Esophagus muscularis mucosa (tissue), 4 donors: ENCODE measurements at regions not wholly inside any gene's neighbourhood (a gene's known extent, or its start where the extent isn't known, plus 50 kb on each side); places are given as distances from the start of the nearest gene placed in this dataset.

Source experiments
- DNase-seq: peaks from one replicate; pipeline ENCODE4 v3.0.0-alpha.2; 2017; ENCODE audit errors: extremely low spot score
- H3K27ac ChIP-seq, 4 donors: fragments of 200-600 bp; sonication (generic); replicated peaks in 1 of 4; 1 replicate in 3 of 4; 2 replicates in 1 of 4; pipeline ENCODE4 v1.5.1; 2016 to 2019; ENCODE audit warnings: mild to moderate bottlenecking in 1 of 4
- H3K27me3 ChIP-seq, 4 donors: fragments of 200-600 bp; sonication (generic); one replicate each; pipeline versions ENCODE4 v1.5.1 to v1.6.0; 2016 to 2019
- H3K36me3 ChIP-seq, 4 donors: fragments of 200-600 bp; sonication (generic); one replicate each; pipeline ENCODE4 v1.5.1; 2016 to 2019
- H3K4me1 ChIP-seq, 4 donors: fragments of 200-600 bp; sonication (generic); one replicate each; pipeline ENCODE4 v1.5.1; 2016 to 2019
- H3K4me3 ChIP-seq, 4 donors: fragments of 200-600 bp; sonication (generic); 1 replicate in 2 of 4; 2 replicates in 2 of 4; pipeline ENCODE4 v1.5.1; 2016 to 2019; ENCODE audit warnings: mild to moderate bottlenecking in 4 of 4, moderate library complexity in 1 of 4
- H3K9me3 ChIP-seq, 4 donors: fragments of 200-600 bp; sonication (generic); 1 replicate in 3 of 4; 2 replicates in 1 of 4; pipeline ENCODE4 v1.5.1; 2016 to 2019
- CTCF ChIP-seq, 3 experiments: fragments of 200-600 bp in 2 of 3; fragments of 450-650 bp in 1 of 3; sonication (generic) in 2 of 3; IDR thresholded peaks; one replicate each; pipeline ENCODE4 v1.5.1; 2017 to 2019; ENCODE audit warnings: antibody characterized with exemption in 3 of 3, mild to moderate bottlenecking in 2 of 3, moderate library complexity in 1 of 3
- EP300 ChIP-seq: sonication (generic); formaldehyde crosslinking; IDR thresholded peaks from one replicate; pipeline ENCODE4 v1.6.1; 2017; ENCODE audit warnings: antibody characterized with exemption
- POLR2A ChIP-seq: fragments of 450-650 bp; IDR thresholded peaks from one replicate; pipeline ENCODE4 v1.6.1; 2017; ENCODE audit warnings: antibody characterized with exemption, moderate library complexity, mild to moderate bottlenecking, low read depth
- POLR2AphosphoS5 ChIP-seq, 2 donors: sonication (generic); formaldehyde crosslinking; IDR thresholded peaks; one replicate each; pipeline ENCODE4 v1.6.1; 2017; ENCODE audit warnings: antibody characterized with exemption in 2 of 2
- WGBS: methylation state at CpG from one replicate; pipeline ENCODE4 v1.1.5; 2018; 5-methylcytosine and 5-hydroxymethylcytosine counted together
- intact Hi-C: fragments of 100-400 bp; cut with DNase I; formaldehyde crosslinking; loops from one replicate; pipeline ENCODE4 v1.15.1; 2023

- WGBS: 50% methylated on average over 2 of the region's 2 CpGs
- H3K9me3 ChIP-seq: peaks cover 0 to under 1% (median 0%) of the 10 kb centered on the region in 4 donors
- intact Hi-C loops: no loop called here
Measured at GRCh38 chr14:81710232-81710845, 176.7 kb upstream of the SEL1L start.

GRCh38 chr14:81715731-81716130 lies 182.1 kb upstream of the SEL1L start:
- Histone ChIP-seq H3K36me3 (no peaks in the 10 kb centered on the region), H3K27me3 (no peaks in the 10 kb centered on the region), H3K4me3 (no peak overlapping the region), H3K9me3 (no peaks in the 10 kb centered on the region), H3K27ac (no peak overlapping the region), H3K4me1 (no peaks in the 10 kb centered on the region)
- TF ChIP-seq POLR2A: no peak
- TF ChIP-seq POLR2AphosphoS5 (IDR thresholded peaks at IDR 0.05): no peak
- TF ChIP-seq CTCF (IDR thresholded peaks at IDR 0.05): no peak
- TF ChIP-seq EP300: no peak
- DNase-seq: no peak
- WGBS: 89% methylated on average over 1 of the region's 1 CpG
- intact Hi-C loops: no loop called here

More at GRCh38 chr14:81710232-81710845, 176.7 kb upstream of the SEL1L start:
- no peak overlapping the region for H3K27ac ChIP-seq
- no peak for TF ChIP-seq POLR2AphosphoS5 (IDR thresholded peaks at IDR 0.05)
- TF ChIP-seq CTCF (IDR thresholded peaks at IDR 0.05): peak; percentile 38 to 59 (median 59)
- no peaks in the 10 kb centered on the region for H3K27me3 ChIP-seq
- H3K36me3 ChIP-seq: no peaks in the 10 kb centered on the region
- H3K4me1 ChIP-seq: no peaks in the 10 kb centered on the region
- no peak overlapping the region for H3K4me3 ChIP-seq
- no peak for DNase-seq

GRCh38 chr14:81716953-81717352 lies 183.3 kb upstream of the SEL1L start:
- H3K27me3 ChIP-seq: no peaks in the 10 kb centered on the region
- no peak overlapping the region for H3K27ac ChIP-seq
- intact Hi-C loops: no loop called here
- TF ChIP-seq POLR2A (no peak), CTCF (IDR thresholded peaks at IDR 0.05) (no peak), EP300 (no peak), POLR2AphosphoS5 (IDR thresholded peaks at IDR 0.05) (no peak)
- no peaks in the 10 kb centered on the region for H3K36me3 ChIP-seq
- 79% methylated on average over 6 of the region's 6 CpGs for WGBS
- H3K9me3 ChIP-seq: no peaks in the 10 kb centered on the region
- no peaks in the 10 kb centered on the region for H3K4me1 ChIP-seq
- no peak for DNase-seq
- no peak overlapping the region for H3K4me3 ChIP-seq

- Histone ChIP-seq H3K27me3 (no peaks in the 10 kb centered on the region), H3K9me3 (no peaks in the 10 kb centered on the region), H3K36me3 (no peaks in the 10 kb centered on the region), H3K4me1 (no peaks in the 10 kb centered on the region), H3K27ac (no peak overlapping the region), H3K4me3 (no peak overlapping the region)
- no peak for DNase-seq
- WGBS: 71% methylated on average over 2 of the region's 2 CpGs
- no peak for TF ChIP-seq CTCF (IDR thresholded peaks at IDR 0.05)
- no peak for TF ChIP-seq POLR2A
- TF ChIP-seq EP300: no peak
- no peak for TF ChIP-seq POLR2AphosphoS5 (IDR thresholded peaks at IDR 0.05)
- intact Hi-C loops: no loop called here
Measured at GRCh38 chr14:81723956-81724355, 190.3 kb upstream of the SEL1L start.

GRCh38 chr14:81727218-81727617 lies 193.6 kb upstream of the SEL1L start:
- no peak for DNase-seq
- H3K27ac ChIP-seq: no peak overlapping the region
- no peaks in the 10 kb centered on the region for H3K9me3 ChIP-seq
- TF ChIP-seq EP300: no peak
- TF ChIP-seq POLR2A: no peak
- TF ChIP-seq POLR2AphosphoS5 (IDR thresholded peaks at IDR 0.05): no peak
- TF ChIP-seq CTCF (IDR thresholded peaks at IDR 0.05): no peak
- H3K4me3 ChIP-seq: no peak overlapping the region
- no peaks in the 10 kb centered on the region for H3K4me1 ChIP-seq
- no peaks in the 10 kb centered on the region for H3K27me3 ChIP-seq
- intact Hi-C loops: no loop called here
- WGBS: 9% methylated on average over 2 of the region's 2 CpGs
- H3K36me3 ChIP-seq: no peaks in the 10 kb centered on the region
